SK-N-SH (cell line): ENCODE measurements at regions not wholly inside any gene's neighbourhood (a gene's known extent, or its start where the extent isn't known, plus 50 kb on each side); places are given as distances from the start of the nearest gene placed in this dataset.

Experiments
- CTCF ChIA-PET: fragments of 300-600, 350-600 bp; formaldehyde crosslinking; extraction: SDS; loops from one replicate; lab custom pipeline; 2021; lab: Yijun Ruan, JAX
- POLR2A ChIA-PET: fragments of 350-600 bp; sonication (Branson Sonifier 250); formaldehyde crosslinking; extraction: SDS; loops from one replicate; lab custom pipeline; 2020; ENCODE audit warnings: antibody characterized with exemption, inconsistent platforms; lab: Yijun Ruan, JAX
- DNase-seq: peaks from one replicate; pipeline ENCODE4 v3.0.0; 2012
- H2AFZ ChIP-seq: fragments of 200-600 bp; sonication (generic); 2 replicates; pipeline ENCODE4 v1.8.1; 2016; ENCODE audit warnings: antibody characterized with exemption, mild to moderate bottlenecking, low read depth
- H3F3A ChIP-seq: fragments of 200-600 bp; sonication (generic); replicated peaks from 2 replicates; pipeline ENCODE3; 2016; ENCODE audit warnings: antibody characterized with exemption, mild to moderate bottlenecking; ENCODE audit not compliant: insufficient read depth
- H3K27ac ChIP-seq, 2 experiments: fragments of 200-500 bp in 1 of 2; fragments of 200-600 bp in 1 of 2; sonication (Bioruptor generic) in 1 of 2; sonication (generic), shearing (Covaris generic) in 1 of 2; 2 replicates each; pipeline versions ENCODE4 v1.5.1 to v1.6.1; 2014 to 2016; ENCODE audit warnings: low read depth in 2 of 2, inconsistent platforms in 1 of 2, low read length in 1 of 2, mild to moderate bottlenecking in 1 of 2, mixed read lengths in 1 of 2
- H3K27me3 ChIP-seq: fragments of 200-600 bp; sonication (generic), shearing (Covaris generic); 2 replicates; pipeline ENCODE4 v1.6.1; 2016; ENCODE audit warnings: mixed run types; ENCODE audit not compliant: insufficient read depth
- H3K36me3 ChIP-seq, 2 experiments: fragments of 200-500 bp in 1 of 2; fragments of 200-600 bp in 1 of 2; sonication (Bioruptor generic) in 1 of 2; sonication (generic) in 1 of 2; replicated peaks in 1 of 2; 2 replicates each; pipeline versions ENCODE3 to v1.5.1; 2014 to 2016; ENCODE audit warnings: low read length in 1 of 2, mild to moderate bottlenecking in 1 of 2; ENCODE audit not compliant: insufficient read depth in 2 of 2, control insufficient read depth in 1 of 2
- H3K4me1 ChIP-seq, 2 experiments: fragments of 200-500 bp in 1 of 2; fragments of 200-600 bp in 1 of 2; sonication (Bioruptor generic) in 1 of 2; sonication (generic), shearing (Covaris generic) in 1 of 2; 2 replicates each; pipeline versions ENCODE4 v1.5.1 to v1.6.1; 2014 to 2016; ENCODE audit warnings: low read depth in 1 of 2, low read length in 1 of 2, mixed run types in 1 of 2; ENCODE audit not compliant: insufficient read depth in 2 of 2, control insufficient read depth in 1 of 2
- H3K4me2 ChIP-seq: fragments of 200-600 bp; sonication (generic), shearing (Covaris generic); 2 replicates; pipeline ENCODE4 v1.6.1; 2017; ENCODE audit warnings: mixed run types
- H3K4me3 ChIP-seq, 2 experiments: fragments of 200-500 bp in 1 of 2; fragments of 200-600 bp in 1 of 2; sonication (Bioruptor generic) in 1 of 2; sonication (generic), shearing (Covaris generic) in 1 of 2; 2 replicates each; pipeline versions ENCODE4 v1.5.1 to v1.8.1; 2014 to 2016; ENCODE audit warnings: low read depth in 2 of 2, inconsistent platforms in 1 of 2, low read length in 1 of 2, mild to moderate bottlenecking in 1 of 2, mixed read lengths in 1 of 2, moderate library complexity in 1 of 2
- H3K79me2 ChIP-seq: fragments of 200-600 bp; sonication (generic); 2 replicates; pipeline ENCODE4 v1.8.1; 2017; ENCODE audit warnings: mild to moderate bottlenecking; ENCODE audit not compliant: insufficient read depth
- H3K9ac ChIP-seq: fragments of 200-600 bp; sonication (generic); 2 replicates; pipeline ENCODE4 v1.6.1; 2017; ENCODE audit warnings: mixed run types
- H3K9me2 ChIP-seq: fragments of 200-600 bp; sonication (generic); 2 replicates; pipeline ENCODE4 v1.6.1; 2017; ENCODE audit warnings: mixed run types
- H3K9me3 ChIP-seq: fragments of 200-600 bp; sonication (generic); 2 replicates; pipeline ENCODE4 v1.6.1; 2017; ENCODE audit warnings: mixed run types, mild to moderate bottlenecking, moderate library complexity
- H4K20me1 ChIP-seq: fragments of 200-600 bp; sonication (generic); 2 replicates; pipeline ENCODE4 v1.6.1; 2017; ENCODE audit warnings: mild to moderate bottlenecking, mixed run types; ENCODE audit not compliant: insufficient read depth
- CHD2 ChIP-seq: fragments of 150-350 bp; IDR thresholded peaks from 2 replicates; pipeline ENCODE4 v1.6.1; 2018; ENCODE audit warnings: low read length; ENCODE audit not compliant: partially characterized antibody
- CTCF ChIP-seq: fragments of 200-600 bp; sonication (generic); IDR thresholded peaks from 2 replicates; pipeline ENCODE4 v1.6.1; 2017; ENCODE audit warnings: antibody characterized with exemption, mild to moderate bottlenecking, moderate library complexity
- EP300 ChIP-seq, 2 experiments: IDR thresholded peaks; 2 replicates each; pipeline versions ENCODE4 v1.4.0 to v1.6.1; 2012; ENCODE audit warnings: borderline replicate concordance in 1 of 2, low read depth in 1 of 2, low read length in 1 of 2
- EZH2phosphoT487 ChIP-seq: fragments of 200-600 bp; sonication (generic); IDR thresholded peaks from 2 replicates; pipeline ENCODE4 v1.6.1; 2017; ENCODE audit warnings: low read depth, mixed run types, mild to moderate bottlenecking, antibody characterized with exemption, moderate library complexity, borderline replicate concordance
- FOSL2 ChIP-seq: IDR thresholded peaks from 2 replicates; pipeline ENCODE4 v1.4.0; 2012; ENCODE audit warnings: low read depth, mild to moderate bottlenecking, moderate library complexity, borderline replicate concordance
- FOXJ3 ChIP-seq: sonication (generic); formaldehyde crosslinking; IDR thresholded peaks from 2 replicates; pipeline ENCODE4 v1.5.1; 2020; ENCODE audit warnings: mild to moderate bottlenecking, missing genetic modification reagents
- FOXM1 ChIP-seq: IDR thresholded peaks from 2 replicates; pipeline ENCODE4 v1.4.0; 2012; ENCODE audit warnings: low read depth, mild to moderate bottlenecking
- GABPA ChIP-seq: IDR thresholded peaks from 2 replicates; pipeline ENCODE4 v1.4.0; 2012; ENCODE audit warnings: low read depth, mild to moderate bottlenecking
- GATA2 ChIP-seq: sonication (generic); formaldehyde crosslinking; IDR thresholded peaks from 2 replicates; pipeline ENCODE4 v1.5.0; 2020; ENCODE audit warnings: mild to moderate bottlenecking, missing genetic modification reagents
- IRF3 ChIP-seq: fragments of 150-350 bp; IDR thresholded peaks from 2 replicates; pipeline ENCODE4 v1.6.1; 2016; ENCODE audit warnings: mild to moderate bottlenecking, low read depth, low read length
- JUND ChIP-seq: IDR thresholded peaks from 2 replicates; pipeline ENCODE4 v1.4.0; 2012
- MAX ChIP-seq: IDR thresholded peaks from 2 replicates; pipeline ENCODE4 v1.4.0; 2012; ENCODE audit warnings: low read depth
- MEF2A ChIP-seq: IDR thresholded peaks from 2 replicates; pipeline ENCODE4 v1.4.0; 2012; ENCODE audit warnings: low read depth, borderline replicate concordance
- NFIC ChIP-seq: IDR thresholded peaks from 2 replicates; pipeline ENCODE4 v1.4.0; 2012; ENCODE audit warnings: borderline replicate concordance
- NRF1 ChIP-seq: IDR thresholded peaks from 2 replicates; pipeline ENCODE4 v1.6.1; 2012; ENCODE audit warnings: low read depth, mild to moderate bottlenecking, low read length
- PBX3 ChIP-seq: IDR thresholded peaks from 2 replicates; pipeline ENCODE4; 2012
- POLR2AphosphoS5 ChIP-seq: IDR thresholded peaks from 2 replicates; pipeline ENCODE4 v1.6.1; 2012; ENCODE audit warnings: low read depth, low read length
- RAD21 ChIP-seq: IDR thresholded peaks from 2 replicates; pipeline ENCODE4 v1.6.1; 2012; ENCODE audit warnings: mild to moderate bottlenecking, low read length
- RCOR1 ChIP-seq: fragments of 150-350 bp; IDR thresholded peaks from 2 replicates; pipeline ENCODE4 v1.6.1; 2017; ENCODE audit warnings: antibody characterized with exemption, low read length
- RFX5 ChIP-seq: IDR thresholded peaks from 2 replicates; pipeline ENCODE4 v1.6.1; 2012; ENCODE audit warnings: mild to moderate bottlenecking, improper control_type of control experiment, low read length
- RXRA ChIP-seq: IDR thresholded peaks from 2 replicates; pipeline ENCODE4 v1.4.0; 2012; ENCODE audit warnings: low read depth, mild to moderate bottlenecking, borderline replicate concordance
- SMC3 ChIP-seq: IDR thresholded peaks from 2 replicates; pipeline ENCODE4 v1.6.1; 2012; ENCODE audit warnings: low read depth, low read length, improper control_type of control experiment
- TCF12 ChIP-seq: IDR thresholded peaks from 2 replicates; pipeline ENCODE4 v1.4.0; 2012
- YY1 ChIP-seq: IDR thresholded peaks from 2 replicates; pipeline ENCODE4 v1.4.0; 2012; ENCODE audit warnings: low read depth, mild to moderate bottlenecking
- WGBS: methylation state at CpG from one replicate; pipeline ENCODE4 v1.1.6; 2017; ENCODE audit warnings: low lambda C conversion rate; 5-methylcytosine and 5-hydroxymethylcytosine counted together

- Histone ChIP-seq H3K27me3 (no peaks in the 10 kb centered on the region), H3K4me1 (no peaks in the 10 kb centered on the region; a peak in 1 of 4 replicates), H3K9me3 (no peaks in the 10 kb centered on the region), H4K20me1 (no peaks in the 10 kb centered on the region), H3K27ac (peak overlapping the region in 1 of 2 experiments; percentile 43; a peak in 2 of 4 replicates), H3K9ac (no peak overlapping the region; the same call in 1 of the 2 replicates), H3K9me2 (no peaks in the 10 kb centered on the region), H3F3A (peaks cover 13% of the 10 kb centered on the region), H3K4me2 (peak overlapping the region; percentile 66), H2AFZ (peak overlapping the region; percentile 77), H3K79me2 (no peaks in the 10 kb centered on the region), H3K4me3 (peak overlapping the region; percentile 21 to 57; a peak in 3 of 4 replicates), H3K36me3 (no peaks in the 10 kb centered on the region)
- POLR2A ChIA-PET = no interaction called here
- no peak for TF ChIP-seq RFX5
- TF ChIP-seq FOSL2 = no peak
- TF ChIP-seq GATA2 (CRISPR knock-in tag) = no peak
- TF ChIP-seq EZH2phosphoT487 = no peak
- TF ChIP-seq POLR2AphosphoS5 = no peak
- no peak for TF ChIP-seq RAD21
- no peak for TF ChIP-seq YY1
- TF ChIP-seq FOXJ3 (CRISPR knock-in tag) = no peak
- no peak for TF ChIP-seq RXRA
- TF ChIP-seq TCF12 = peak; percentile 38; the same call in 1 of the 2 replicates
- TF ChIP-seq RCOR1 = no peak
- peak; percentile 69; the same call in 1 of the 2 replicates for TF ChIP-seq NFIC
- no peak for TF ChIP-seq CTCF
- WGBS = 10% methylated on average over 6 of the region's 6 CpGs
- DNase-seq = no peak
- CTCF ChIA-PET = interaction anchor here (0.7 to 1.5 kb wide), 2 partner anchors 8 to 17 kb away, joined by 3 read pairs; no protein-coding TSS in a partner anchor
Measured at GRCh38 chr6:71107911-71108420, 151.1 kb upstream of the B3GAT2 start.

- no peak overlapping the region for H3K27ac ChIP-seq
- no peak overlapping the region for H2AFZ ChIP-seq
- peaks cover 3% of the 10 kb centered on the region; the same call in 1 of the 2 replicates for H3K9me3 ChIP-seq
- ChIA-PET CTCF (no interaction called here), POLR2A (no interaction called here)
- no peak overlapping the region for H3K4me3 ChIP-seq
- WGBS = 7% methylated on average over 4 of the region's 4 CpGs
- H3F3A ChIP-seq = no peaks in the 10 kb centered on the region
- H3K36me3 ChIP-seq = no peaks in the 10 kb centered on the region
- no peaks in the 10 kb centered on the region for H3K79me2 ChIP-seq
- H3K4me1 ChIP-seq = no peaks in the 10 kb centered on the region; a peak in 1 of 4 replicates
- no peaks in the 10 kb centered on the region for H3K9me2 ChIP-seq
- no peak for DNase-seq
- H3K9ac ChIP-seq = no peak overlapping the region
- no peak overlapping the region for H3K4me2 ChIP-seq
- H4K20me1 ChIP-seq = no peaks in the 10 kb centered on the region
- no peaks in the 10 kb centered on the region for H3K27me3 ChIP-seq
- no peak for TF ChIP-seq IRF3
- no peak for TF ChIP-seq CTCF
- TF ChIP-seq EZH2phosphoT487 = no peak
- no peak for TF ChIP-seq CHD2
- no peak for TF ChIP-seq EP300 (IDR thresholded peaks at IDR 0.05; ENCODE audit: borderline replicate concordance in 1 of 2, low read depth in 1 of 2, low read length in 1 of 2)
- no peak for TF ChIP-seq PBX3
- no peak for TF ChIP-seq GABPA
- TF ChIP-seq JUND = no peak
- no peak for TF ChIP-seq MEF2A
- TF ChIP-seq NFIC = no peak
- no peak for TF ChIP-seq SMC3
- TF ChIP-seq FOXM1 = no peak
- TF ChIP-seq NRF1 = no peak
- TF ChIP-seq MAX = no peak
- TF ChIP-seq FOSL2 = no peak
Measured at GRCh38 chr6:71114544-71114943, 157.7 kb upstream of the B3GAT2 start.
